GM12878 (cell line): ENCODE measurements at regions not wholly inside any gene's neighbourhood (a gene's known extent, or its start where the extent isn't known, plus 50 kb on each side); places are given as distances from the start of the nearest gene placed in this dataset.

Experiments used
- ATAC-seq: fragments of 200-7000 bp; cut with Tn5 transposase; 3 replicates; pipeline ENCODE4 v1.9.1; 2020; ENCODE audit warnings: mild to moderate bottlenecking, moderate library complexity
- BruUV-seq: library from RNA; stranded (reverse); fragments of 400-500 nt; replicated peaks from 2 replicates; lab custom pipeline; 2021; lab: Mats Ljungman, UMichigan
- CTCF ChIA-PET: fragments of 300-600 bp; sonication (Branson Sonifier 250); formaldehyde crosslinking; extraction: SDS; loops from one replicate; lab custom pipeline; 2021; ENCODE audit warnings: inconsistent platforms; lab: Yijun Ruan, JAX
- POLR2A ChIA-PET: fragments of 350-600 bp; formaldehyde crosslinking; extraction: SDS; loops from one replicate; lab custom pipeline; 2021; ENCODE audit warnings: inconsistent platforms; lab: Charles Lee
- RAD21 ChIA-PET: fragments of 300-600 bp; sonication (Branson Sonifier 250); formaldehyde crosslinking; loops from one replicate; lab custom pipeline; 2023; ENCODE audit warnings: antibody characterized with exemption; ENCODE audit not compliant: unreplicated experiment; lab: Charles Lee
- SMC1A ChIA-PET: fragments of 300-600 bp; sonication (Branson Sonifier 250); formaldehyde crosslinking; loops from one replicate; lab custom pipeline; 2023; ENCODE audit not compliant: unreplicated experiment, uncharacterized antibody; lab: Charles Lee
- DNase-seq: peaks from one replicate; pipeline ENCODE4 v3.0.0-alpha.2; 2011; ENCODE audit warnings: low read depth, low spot score
- FAIRE-seq: peaks from 3 replicates; lab custom pipeline; 2011; peaks lifted over from hg19 to GRCh38; lab: Jason Lieb, UNC
- H2AFZ ChIP-seq: 2 replicates; pipeline ENCODE4 v1.6.0; 2011; ENCODE audit warnings: low read depth, low read length, control low read depth; ENCODE audit not compliant: control insufficient read depth
- H3K27ac ChIP-seq: 2 replicates; pipeline ENCODE4 v1.5.1; 2011; ENCODE audit warnings: control low read depth; ENCODE audit not compliant: control insufficient read depth, insufficient read depth
- H3K27me3 ChIP-seq, 2 experiments: replicated peaks in 1 of 2; 2 replicates each; pipeline versions ENCODE4 v1.6.0 to v1.6.1; 2011; ENCODE audit warnings: low read length in 1 of 2; ENCODE audit not compliant: control insufficient read depth in 2 of 2, insufficient read depth in 2 of 2
- H3K36me3 ChIP-seq, 2 experiments: 2 replicates each; pipeline ENCODE4 v1.5.1; 2011; ENCODE audit warnings: low read length in 1 of 2; ENCODE audit not compliant: control insufficient read depth in 2 of 2, insufficient read depth in 2 of 2
- H3K4me1 ChIP-seq: 2 replicates; pipeline ENCODE4 v1.6.1; 2011; ENCODE audit warnings: mild to moderate bottlenecking, low read length, moderate library complexity, mixed read lengths; ENCODE audit not compliant: control insufficient read depth, insufficient read depth
- H3K4me2 ChIP-seq: 2 replicates; pipeline ENCODE4 v1.6.0; 2011; ENCODE audit warnings: control low read depth; ENCODE audit not compliant: control insufficient read depth, insufficient read depth
- H3K4me3 ChIP-seq: fragments of 200-600 bp; sonication (generic); 2 replicates; pipeline ENCODE4 v1.5.1; 2016
- H3K79me2 ChIP-seq: 2 replicates; pipeline ENCODE4 v1.6.0; 2011; ENCODE audit warnings: low read length; ENCODE audit not compliant: control insufficient read depth, insufficient read depth
- H3K9ac ChIP-seq: 2 replicates; pipeline ENCODE4 v1.8.0; 2011; ENCODE audit warnings: low read length, control low read depth, mixed read lengths; ENCODE audit not compliant: control insufficient read depth, insufficient read depth
- H3K9me3 ChIP-seq: replicated peaks from 3 replicates; pipeline ENCODE4 v1.5.1; 2011; ENCODE audit warnings: mild to moderate bottlenecking, low read length; ENCODE audit not compliant: control insufficient read depth, insufficient read depth
- H4K20me1 ChIP-seq: 2 replicates; pipeline ENCODE4 v1.6.0; 2011; ENCODE audit not compliant: control insufficient read depth, insufficient read depth
- BRCA1 ChIP-seq: IDR thresholded peaks from 2 replicates; pipeline ENCODE4 v1.6.1; 2011; ENCODE audit warnings: low read depth, low read length, improper control_type of control experiment
- CBFB ChIP-seq: IDR thresholded peaks from 2 replicates; pipeline ENCODE4 v1.6.1; 2016; ENCODE audit warnings: antibody characterized with exemption, low read depth
- ETV6 ChIP-seq, 2 experiments: fragments of 450-650 bp in 1 of 2; IDR thresholded peaks in 1 of 2; conservative IDR thresholded peaks in 1 of 2; 2 replicates each; pipeline ENCODE4 v1.6.1; 2014; ENCODE audit warnings: antibody characterized with exemption in 1 of 2, borderline replicate concordance in 1 of 2, low read depth in 1 of 2, mild to moderate bottlenecking in 1 of 2, moderate library complexity in 1 of 2
- HCFC1 ChIP-seq: fragments of 150-350 bp; IDR thresholded peaks from 2 replicates; pipeline ENCODE4 v1.6.1; 2014; ENCODE audit warnings: low read length
- HSF1 ChIP-seq: fragments of 150-350 bp; IDR thresholded peaks from 2 replicates; pipeline ENCODE4 v1.6.1; 2014; ENCODE audit warnings: mild to moderate bottlenecking, low read depth, low read length
- MYB ChIP-seq: fragments of 150-350 bp; IDR thresholded peaks from 2 replicates; pipeline ENCODE4 v1.6.1; 2014; ENCODE audit warnings: mild to moderate bottlenecking, low read depth, low read length, borderline replicate concordance
- MYC ChIP-seq: IDR thresholded peaks from 2 replicates; pipeline ENCODE4 v1.6.1; 2011; ENCODE audit warnings: mild to moderate bottlenecking, low read length, moderate library complexity, inconsistent platforms; ENCODE audit not compliant: insufficient read depth, insufficient replicate concordance, insufficient read length, severe bottlenecking
- NFYA ChIP-seq: IDR thresholded peaks from 2 replicates; pipeline ENCODE4 v1.6.1; 2011; ENCODE audit warnings: low read depth, mild to moderate bottlenecking, low read length, improper control_type of control experiment, borderline replicate concordance
- POLR2AphosphoS2 ChIP-seq: IDR thresholded peaks from 2 replicates; pipeline ENCODE4 v1.6.1; 2011; ENCODE audit warnings: low read depth, mild to moderate bottlenecking, low read length, improper control_type of control experiment, moderate library complexity
- SP1 ChIP-seq: IDR thresholded peaks from one replicate; pipeline ENCODE4 v1.6.1; 2011; ENCODE audit warnings: low read depth, low read length
- STAT1 ChIP-seq: fragments of 450-650 bp; conservative IDR thresholded peaks from 2 replicates; pipeline ENCODE4 v1.6.1; 2014; ENCODE audit warnings: antibody characterized with exemption, mild to moderate bottlenecking
- WRNIP1 ChIP-seq: IDR thresholded peaks from 2 replicates; pipeline ENCODE4 v1.6.1; 2011; ENCODE audit warnings: low read depth, low read length, improper control_type of control experiment, borderline replicate concordance
- WGBS: methylation state at CpG from one replicate; pipeline ENCODE4 v1.1.6; 2016; ENCODE audit warnings: low lambda C conversion rate; ENCODE audit not compliant: insufficient replicate concordance, insufficient coverage; ENCODE audit errors: missing lambda C conversion rate; 5-methylcytosine and 5-hydroxymethylcytosine counted together
- in situ Hi-C: fragments of 300-500 bp; cut with MboI; formaldehyde crosslinking; loops from 9 replicates; pipeline ENCODE4 v1.14.3; 2018; ENCODE audit warnings: mixed read lengths
- intact Hi-C: fragments of 100-400 bp; cut with micrococcal nuclease; formaldehyde crosslinking; loops from one replicate; pipeline ENCODE4 v1.14.2; 2022; ENCODE audit not compliant: unreplicated experiment
- TF ChIP-seq, protein P1 (sequence below): IDR thresholded peaks from 2 replicates; pipeline ENCODE4 v1.6.1; 2012; ENCODE audit warnings: mild to moderate bottlenecking, low read depth, low read length

- CTCF ChIA-PET: no interaction called here
- DNase-seq (no peak), FAIRE-seq (no peak), ATAC-seq (no peak)
- H2AFZ ChIP-seq: no peak overlapping the region
- in situ Hi-C loops: no loop called here
- no peak overlapping the region for H3K4me2 ChIP-seq
- H4K20me1 ChIP-seq: no peaks in the 10 kb centered on the region
- no TSS peak for BruUV-seq
- no peaks in the 10 kb centered on the region for H3K79me2 ChIP-seq
- H3K4me1 ChIP-seq: no peaks in the 10 kb centered on the region
- H3K9ac ChIP-seq: no peak overlapping the region
- no peak overlapping the region for H3K4me3 ChIP-seq
- H3K9me3 ChIP-seq: no peaks in the 10 kb centered on the region
- SMC1A ChIA-PET: no interaction called here
- intact Hi-C loops: no loop called here
- H3K27ac ChIP-seq: no peak overlapping the region
- no peaks in the 10 kb centered on the region for H3K36me3 ChIP-seq
- RAD21 ChIA-PET: no interaction called here
- no peaks in the 10 kb centered on the region for H3K27me3 ChIP-seq
- POLR2A ChIA-PET: no interaction called here
- TF ChIP-seq BRCA1 (no peak), MYB (no peak), WRNIP1 (no peak), STAT1 (no peak), NFYA (no peak), SP1 (no peak), ETV6 (conservative IDR thresholded peaks at IDR 0.05 in 1 of 2, IDR thresholded peaks at IDR 0.05 in 1 of 2; ENCODE audit: borderline replicate concordance in 1 of 2, low read depth in 1 of 2) (no peak), HCFC1 (no peak)
These were observed 318.4 kb upstream of the OLFM3 start for GRCh38 chr1:102315096-102315495.

- no peaks in the 10 kb centered on the region for H3K79me2 ChIP-seq
- 0% methylated on average over 3 of the region's 3 CpGs for WGBS
- ATAC-seq (no peak), FAIRE-seq (no peak), DNase-seq (no peak)
- POLR2A ChIA-PET: no interaction called here
- in situ Hi-C loops (no loop called here), intact Hi-C loops (no loop called here)
- H3K4me2 ChIP-seq: no peak overlapping the region
- TF ChIP-seq, protein P1, sequence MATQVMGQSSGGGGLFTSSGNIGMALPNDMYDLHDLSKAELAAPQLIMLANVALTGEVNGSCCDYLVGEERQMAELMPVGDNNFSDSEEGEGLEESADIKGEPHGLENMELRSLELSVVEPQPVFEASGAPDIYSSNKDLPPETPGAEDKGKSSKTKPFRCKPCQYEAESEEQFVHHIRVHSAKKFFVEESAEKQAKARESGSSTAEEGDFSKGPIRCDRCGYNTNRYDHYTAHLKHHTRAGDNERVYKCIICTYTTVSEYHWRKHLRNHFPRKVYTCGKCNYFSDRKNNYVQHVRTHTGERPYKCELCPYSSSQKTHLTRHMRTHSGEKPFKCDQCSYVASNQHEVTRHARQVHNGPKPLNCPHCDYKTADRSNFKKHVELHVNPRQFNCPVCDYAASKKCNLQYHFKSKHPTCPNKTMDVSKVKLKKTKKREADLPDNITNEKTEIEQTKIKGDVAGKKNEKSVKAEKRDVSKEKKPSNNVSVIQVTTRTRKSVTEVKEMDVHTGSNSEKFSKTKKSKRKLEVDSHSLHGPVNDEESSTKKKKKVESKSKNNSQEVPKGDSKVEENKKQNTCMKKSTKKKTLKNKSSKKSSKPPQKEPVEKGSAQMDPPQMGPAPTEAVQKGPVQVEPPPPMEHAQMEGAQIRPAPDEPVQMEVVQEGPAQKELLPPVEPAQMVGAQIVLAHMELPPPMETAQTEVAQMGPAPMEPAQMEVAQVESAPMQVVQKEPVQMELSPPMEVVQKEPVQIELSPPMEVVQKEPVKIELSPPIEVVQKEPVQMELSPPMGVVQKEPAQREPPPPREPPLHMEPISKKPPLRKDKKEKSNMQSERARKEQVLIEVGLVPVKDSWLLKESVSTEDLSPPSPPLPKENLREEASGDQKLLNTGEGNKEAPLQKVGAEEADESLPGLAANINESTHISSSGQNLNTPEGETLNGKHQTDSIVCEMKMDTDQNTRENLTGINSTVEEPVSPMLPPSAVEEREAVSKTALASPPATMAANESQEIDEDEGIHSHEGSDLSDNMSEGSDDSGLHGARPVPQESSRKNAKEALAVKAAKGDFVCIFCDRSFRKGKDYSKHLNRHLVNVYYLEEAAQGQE: no peak
- TF ChIP-seq CBFB (no peak), POLR2AphosphoS2 (no peak), MYC (no peak), HSF1 (no peak)
- no peaks in the 10 kb centered on the region for H3K27me3 ChIP-seq
- no peaks in the 10 kb centered on the region for H3K36me3 ChIP-seq
- H3K9ac ChIP-seq: no peak overlapping the region
- SMC1A ChIA-PET: no interaction called here
- CTCF ChIA-PET: interaction anchor here (1.7 kb wide), 1 partner anchor 10 kb away, joined by 3 read pairs; no protein-coding TSS in a partner anchor
- H3K4me1 ChIP-seq: no peaks in the 10 kb centered on the region
- H3K9me3 ChIP-seq: no peaks in the 10 kb centered on the region
- BruUV-seq: no TSS peak
- H3K4me3 ChIP-seq: no peak overlapping the region
- RAD21 ChIA-PET: no interaction called here
- no peaks in the 10 kb centered on the region for H4K20me1 ChIP-seq
- no peak overlapping the region for H2AFZ ChIP-seq
- no peak overlapping the region for H3K27ac ChIP-seq
These were observed 299.4 kb upstream of the OLFM3 start for GRCh38 chr1:102296116-102296515.
